HG03045 (cell line): ENCODE measurements at regions not wholly inside any gene's neighbourhood (a gene's known extent, or its start where the extent isn't known, plus 50 kb on each side); places are given as distances from the start of the nearest gene placed in this dataset.

Experiments used
- ATAC-seq: cut with Tn5 transposase; IDR thresholded peaks from one replicate; pipeline ENCODE4 v1.9.1; 2021; ENCODE audit warnings: mild to moderate bottlenecking, moderate library complexity; ENCODE audit not compliant: unreplicated experiment

DNA sequence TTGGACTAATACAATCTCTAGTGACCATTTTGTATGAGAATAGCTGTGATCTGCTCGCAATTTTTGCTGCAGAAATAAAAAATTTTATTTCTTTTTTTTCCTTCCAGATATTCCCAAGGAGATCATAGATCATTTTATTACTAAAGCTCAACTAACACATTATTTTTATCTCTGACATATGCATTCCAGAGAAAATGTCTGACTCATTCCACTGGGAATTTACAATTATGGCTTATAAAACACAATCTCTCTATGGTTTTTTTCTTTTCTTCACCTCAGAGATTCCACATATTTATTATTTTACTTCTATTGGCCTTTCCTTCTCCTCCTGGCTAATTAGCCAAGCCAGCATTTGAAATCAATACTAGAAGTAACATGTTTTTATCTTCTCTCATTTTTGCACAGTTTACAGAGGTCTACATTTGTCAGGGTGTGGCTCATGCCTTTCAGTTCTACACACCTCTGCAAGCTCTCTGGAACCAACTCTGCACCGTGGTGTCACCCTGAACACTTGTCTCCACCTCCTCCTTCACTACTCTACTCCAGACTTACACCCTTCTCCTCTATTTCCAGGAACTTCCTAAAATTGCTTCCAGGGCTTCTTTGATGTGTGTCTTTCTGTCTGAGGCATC lies 59.8 kb upstream of the GPM6A start:
- no peak for ATAC-seq

DNA sequence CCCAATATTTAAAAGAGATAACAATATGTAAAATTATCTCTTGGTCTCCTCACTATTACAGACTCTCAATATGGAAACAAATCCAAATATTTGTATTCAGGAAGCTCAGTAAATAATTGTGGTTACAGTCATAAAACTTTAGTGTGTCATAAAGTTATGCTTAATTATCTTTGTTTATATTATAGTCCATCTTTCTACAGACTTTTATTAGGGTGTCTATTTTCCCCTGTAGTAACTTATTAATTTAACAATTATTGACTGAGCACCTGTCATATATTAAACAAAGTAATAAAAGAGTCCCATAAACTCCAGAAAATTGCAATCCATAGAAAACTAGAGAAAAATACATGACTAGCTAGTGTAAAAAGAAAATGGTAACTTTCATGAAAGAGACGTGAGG lies 61.6 kb upstream of the GPM6A start:
- no peak for ATAC-seq

DNA sequence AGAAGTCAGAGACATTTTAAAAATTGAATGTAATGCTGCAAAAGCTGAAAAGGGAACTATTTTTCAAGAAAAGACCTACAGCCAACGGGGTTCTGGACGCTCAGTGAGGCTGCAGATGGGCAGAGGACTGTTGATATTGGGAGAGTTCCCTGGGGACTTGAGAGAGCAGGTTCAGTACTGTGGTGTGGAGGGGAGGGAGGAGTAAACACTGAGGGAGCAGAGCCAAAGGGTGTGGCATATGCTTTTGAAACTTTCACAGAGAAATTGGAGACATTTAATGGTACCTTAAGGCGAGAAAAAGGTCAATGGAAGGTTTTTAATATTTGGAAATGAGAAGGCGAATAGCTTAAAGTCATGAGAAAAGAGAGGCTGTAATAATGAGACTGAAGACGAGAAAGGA lies 62.2 kb upstream of the GPM6A start:
- no peak for ATAC-seq

DNA sequence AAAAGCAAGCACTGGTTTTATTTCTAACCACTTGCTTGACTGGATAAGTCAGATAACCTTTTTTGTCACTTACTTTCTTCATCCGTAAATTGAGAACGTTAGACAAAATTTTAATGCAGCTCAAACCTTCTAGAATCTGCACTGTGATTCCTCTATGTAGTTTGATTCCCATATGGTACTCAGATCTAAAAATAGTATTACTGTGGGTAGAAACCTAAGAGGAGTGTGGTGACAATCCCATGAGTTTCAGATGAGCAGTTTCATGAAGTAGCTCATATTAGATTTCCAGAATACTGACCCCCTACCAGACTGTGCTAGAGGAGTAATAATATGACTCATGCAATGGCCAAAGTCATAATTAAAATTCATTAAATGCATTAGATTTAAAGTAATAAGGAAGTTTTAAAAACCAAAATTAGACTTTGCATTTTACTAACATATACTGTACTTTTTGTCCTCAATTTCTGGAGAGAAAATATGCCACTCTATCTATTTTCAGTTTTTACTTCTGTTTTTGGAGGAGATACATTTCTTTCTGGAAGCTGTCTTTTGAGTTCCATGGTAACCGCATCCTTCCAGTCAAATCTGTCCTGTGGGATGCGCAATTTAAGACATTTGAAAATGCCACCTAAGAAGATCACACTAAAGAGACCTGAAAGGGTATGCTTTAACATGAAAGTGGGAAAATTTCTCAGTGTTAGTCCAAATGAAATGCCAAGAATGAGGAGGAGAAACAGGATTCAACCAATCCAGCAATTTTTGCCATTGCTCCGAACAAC lies 64.1 kb upstream of the GPM6A start:
- ATAC-seq = no peak

DNA sequence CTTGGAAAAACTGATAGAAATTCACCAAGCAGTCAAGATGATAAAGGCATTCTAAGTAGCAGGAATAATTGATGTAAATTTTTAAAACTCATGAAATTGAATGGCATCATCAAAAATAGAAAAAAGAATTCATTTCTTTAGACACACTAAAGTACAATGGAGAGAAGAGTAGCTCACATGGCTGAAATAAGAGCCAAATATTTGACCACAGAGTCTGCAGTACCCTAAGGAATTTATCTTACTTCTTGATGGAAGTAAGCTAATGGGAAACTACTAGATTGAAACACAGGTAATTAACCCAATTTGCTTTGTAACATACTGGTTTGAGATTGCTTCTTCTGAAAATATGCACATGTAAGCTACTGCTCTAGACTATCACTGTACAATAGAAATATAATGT lies 70.8 kb upstream of the GPM6A start:
- no peak for ATAC-seq

DNA sequence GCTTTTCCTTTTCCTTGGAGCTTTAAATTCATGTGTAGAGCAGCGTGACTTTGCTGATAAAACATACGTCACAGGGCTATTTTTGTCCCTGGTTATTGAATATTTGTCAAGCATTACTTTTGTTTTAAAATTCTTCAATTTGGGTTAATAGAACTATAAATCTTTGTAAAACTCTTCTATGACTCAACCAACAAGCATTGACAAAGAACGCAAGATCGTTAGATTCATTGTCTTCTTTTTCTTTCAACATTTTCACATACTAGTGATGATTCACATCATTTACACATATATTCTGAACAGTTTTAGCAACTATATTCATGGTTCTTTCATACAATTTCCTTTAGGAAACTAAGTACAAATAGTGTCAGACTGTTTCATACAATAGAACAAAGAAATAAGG lies 72.0 kb upstream of the GPM6A start:
- no peak for ATAC-seq

DNA sequence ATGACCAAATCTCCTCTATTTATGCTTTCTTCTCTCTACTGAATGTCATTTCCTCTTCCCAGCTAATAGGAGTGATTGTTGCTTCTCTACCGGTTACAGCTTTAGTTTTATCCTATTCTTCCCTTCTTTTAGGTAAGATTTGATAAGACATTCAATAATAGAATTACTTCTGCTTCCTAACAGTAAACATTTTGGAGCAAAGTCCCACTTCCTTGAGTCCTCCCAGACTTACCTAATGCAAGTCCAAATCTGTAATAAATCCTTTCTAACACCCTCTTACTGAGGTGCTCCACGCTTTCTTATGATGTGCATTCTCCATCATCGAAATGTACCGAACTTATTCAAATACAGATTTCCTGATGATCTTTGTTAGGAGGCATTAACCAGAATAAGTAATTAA lies 79.2 kb upstream of the GPM6A start:
- no peak for ATAC-seq

DNA sequence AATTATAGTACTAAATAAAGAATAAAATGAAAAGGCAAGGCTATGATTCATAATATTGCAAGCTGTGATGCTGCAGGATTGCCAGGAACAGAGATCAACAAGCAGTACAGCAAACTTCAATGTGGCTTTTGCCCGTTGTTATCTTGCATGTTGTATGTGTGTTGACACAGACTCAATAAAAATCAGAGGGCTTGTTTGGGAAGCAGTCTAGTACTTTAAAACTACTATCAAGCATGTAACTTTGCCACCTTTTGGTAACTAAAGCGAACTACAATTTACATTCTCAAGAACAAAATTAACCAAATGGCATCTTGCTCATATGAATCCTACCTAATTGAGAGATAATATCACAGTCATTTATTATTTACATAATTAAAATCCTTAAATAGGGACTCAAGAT lies 79.8 kb upstream of the GPM6A start:
- ATAC-seq = no peak

DNA sequence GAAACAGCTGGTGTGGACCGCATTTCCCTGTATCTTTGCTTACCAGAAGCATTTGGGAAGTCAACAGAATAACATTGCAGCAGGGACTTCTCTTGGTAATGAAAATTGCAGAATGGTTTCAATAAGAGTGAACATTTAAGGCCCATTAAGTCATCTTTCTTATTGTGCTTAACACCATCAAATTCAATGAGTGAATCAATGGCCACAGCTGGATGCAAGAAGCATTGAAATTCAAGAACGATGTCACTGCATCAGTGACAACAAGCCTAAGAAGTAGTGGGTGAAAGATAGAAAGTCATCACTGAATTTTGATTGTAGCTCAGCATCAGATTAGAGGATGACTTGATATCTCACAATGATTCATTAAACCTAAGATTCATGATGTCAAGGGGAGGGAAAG lies 93.9 kb upstream of the GPM6A start:
- ATAC-seq = no peak

DNA sequence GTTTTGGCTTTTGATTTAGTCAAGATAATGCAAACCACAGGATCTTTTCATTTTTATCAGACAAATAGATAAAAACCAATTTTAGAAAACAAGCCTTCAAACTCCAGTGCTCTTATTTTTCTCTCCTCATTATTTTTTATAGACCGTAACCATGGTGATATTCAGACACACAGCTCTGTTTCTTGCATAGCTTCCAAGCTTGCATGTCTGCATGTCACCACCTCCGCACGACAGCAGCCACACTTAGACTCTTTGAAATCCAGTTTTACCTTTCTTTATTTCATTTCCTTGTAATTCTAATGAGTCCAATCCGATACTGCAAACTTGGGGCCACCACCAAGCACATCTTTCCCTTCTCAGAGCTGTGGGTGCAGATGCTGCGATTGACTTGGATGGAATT lies 94.3 kb upstream of the GPM6A start:
- ATAC-seq = no peak

DNA sequence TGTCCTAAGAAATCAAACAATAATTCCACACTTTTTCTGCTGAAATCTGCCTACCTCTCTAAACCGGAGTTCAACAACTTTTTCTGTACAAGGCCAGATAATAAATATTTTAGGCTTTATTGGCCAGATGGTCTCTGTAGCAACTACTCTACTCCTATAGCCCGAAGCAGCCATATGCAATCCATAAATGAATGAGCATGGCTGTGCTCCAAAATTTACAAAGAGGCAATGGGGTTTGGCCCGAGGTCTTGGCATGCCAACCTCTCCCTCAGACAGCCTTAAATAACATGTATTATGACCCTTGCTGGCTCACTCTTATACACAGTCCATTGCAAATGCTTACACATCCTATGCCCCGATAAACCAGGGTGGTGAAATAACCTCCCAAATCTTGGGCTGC lies 98.6 kb upstream of the GPM6A start:
- ATAC-seq = no peak

DNA sequence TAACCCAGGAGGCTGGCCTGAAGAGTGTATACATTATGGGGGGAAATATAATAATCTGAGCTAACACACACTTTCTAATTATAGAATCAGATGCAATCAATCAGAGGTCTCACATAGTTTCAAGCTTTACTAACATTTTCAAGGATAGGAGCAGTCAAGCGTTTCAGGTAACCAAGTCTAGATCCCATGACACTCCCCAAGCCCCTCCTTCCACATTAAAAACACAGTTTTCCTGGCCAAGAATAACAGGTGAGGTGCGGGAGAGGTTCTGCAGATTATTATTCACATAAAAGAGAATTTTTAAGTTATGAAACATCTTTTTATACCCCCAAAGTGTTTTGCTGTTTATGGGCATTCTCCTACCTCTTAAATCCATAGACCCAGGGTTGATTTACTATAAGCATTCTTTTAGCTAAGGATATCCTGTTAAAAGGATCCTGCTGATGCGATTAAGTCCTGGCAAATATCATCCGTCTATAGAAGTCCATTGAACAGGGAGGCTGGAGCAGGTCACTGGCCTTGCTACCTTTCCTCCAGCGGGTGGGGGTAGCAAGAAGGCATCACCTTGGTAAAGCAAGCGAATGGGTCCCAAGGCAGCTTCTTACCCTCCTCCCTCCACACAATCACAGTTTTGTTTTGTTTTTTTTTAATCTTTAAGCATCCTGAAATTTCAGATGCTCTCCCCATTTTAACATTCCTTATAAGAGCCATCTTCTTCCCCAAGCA lies 104.7 kb upstream of the GPM6A start:
- ATAC-seq = no peak

DNA sequence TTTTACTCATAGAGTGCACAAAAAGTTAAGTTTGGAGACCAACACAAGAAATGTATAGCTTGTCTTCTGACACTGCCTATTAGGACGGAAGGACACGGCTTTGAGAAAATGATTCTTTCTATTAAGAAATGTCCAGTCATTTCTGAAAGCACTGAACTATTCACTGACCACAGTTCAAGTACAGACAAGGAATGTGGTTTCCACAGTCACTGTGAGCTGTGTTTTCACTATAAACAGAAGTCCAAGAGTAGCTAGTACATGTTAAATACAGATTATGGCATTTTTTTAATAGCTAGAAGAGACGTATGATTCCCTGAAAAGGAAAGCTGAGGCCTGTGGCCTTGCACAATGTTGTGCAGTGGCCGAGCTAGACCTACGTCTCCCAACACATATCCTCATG lies 115.1 kb upstream of the GPM6A start:
- no peak for ATAC-seq

DNA sequence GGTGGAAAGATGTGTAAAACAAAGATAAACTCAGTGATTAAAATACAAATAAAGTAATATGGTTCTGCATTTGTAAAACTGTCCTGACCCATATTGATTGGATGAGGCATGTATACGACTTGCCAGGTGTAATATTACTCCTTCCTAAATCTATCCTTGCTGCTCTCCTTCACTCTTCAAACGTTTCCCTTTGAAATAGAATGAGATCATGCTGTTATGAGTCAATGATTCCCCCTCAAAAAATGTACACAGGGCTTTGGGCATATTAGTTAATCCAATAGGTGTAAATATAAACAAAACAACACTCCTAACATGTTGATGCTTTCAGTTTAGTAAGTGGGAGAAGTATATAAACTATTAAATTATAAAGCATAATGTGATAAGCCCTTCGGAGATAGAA lies 117.4 kb upstream of the GPM6A start:
- ATAC-seq = no peak

DNA sequence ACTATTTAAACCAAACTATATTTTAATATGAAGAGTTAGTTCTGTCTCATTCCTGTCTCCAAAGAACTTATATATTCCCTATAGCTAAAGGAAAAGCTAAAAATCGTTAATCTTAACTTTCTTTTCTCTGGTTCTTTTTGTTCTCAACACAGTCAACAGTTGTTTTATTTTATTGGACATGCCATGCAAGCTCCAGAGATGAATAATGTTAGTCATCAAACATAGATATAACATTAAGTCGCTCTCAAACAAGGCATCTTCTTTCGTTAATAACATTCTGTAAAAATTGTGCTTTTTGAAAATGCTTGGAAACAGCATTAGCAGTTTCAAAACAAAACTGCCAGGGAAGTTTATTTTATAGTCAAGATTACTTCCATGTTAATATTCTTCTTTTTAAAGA lies 117.9 kb upstream of the GPM6A start:
- ATAC-seq = no peak

DNA sequence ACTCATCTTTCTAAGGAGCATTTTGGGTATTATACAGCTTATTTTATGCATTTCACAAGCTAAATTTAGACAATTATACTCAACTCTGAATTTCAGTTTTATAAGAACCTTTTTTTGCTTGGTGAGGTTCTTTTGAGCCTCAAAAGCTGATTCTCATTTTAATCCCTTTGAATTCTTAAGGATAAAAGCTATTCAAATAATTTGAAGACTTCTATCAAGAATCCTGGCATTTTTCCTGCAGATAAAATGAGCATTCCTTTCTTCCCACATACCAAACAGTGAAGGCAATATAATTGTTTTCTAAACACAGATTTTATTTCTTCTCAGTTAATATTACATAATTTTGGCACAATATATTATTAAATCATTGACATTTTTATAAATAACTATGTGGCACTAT lies 118.4 kb upstream of the GPM6A start:
- no peak for ATAC-seq

DNA sequence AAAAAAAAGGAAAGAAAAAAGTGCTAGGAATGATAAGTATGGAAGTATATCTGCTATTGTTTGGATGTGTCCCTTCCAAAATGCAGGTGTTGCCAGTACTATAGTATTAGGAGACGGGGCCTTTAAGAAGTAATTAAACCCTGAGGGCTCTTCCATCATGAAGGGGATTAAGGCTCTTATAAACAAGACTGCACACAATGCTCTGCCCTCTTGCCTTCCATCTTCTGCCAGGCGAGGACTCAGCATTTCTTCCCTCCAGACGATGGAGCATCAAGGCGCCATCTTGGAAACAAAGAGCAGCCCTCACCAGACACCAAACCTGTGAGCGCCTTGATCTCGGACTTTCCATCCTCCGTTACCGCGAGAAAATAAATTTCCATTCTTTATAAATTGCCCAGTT lies 120.1 kb upstream of the GPM6A start:
- no peak for ATAC-seq

DNA sequence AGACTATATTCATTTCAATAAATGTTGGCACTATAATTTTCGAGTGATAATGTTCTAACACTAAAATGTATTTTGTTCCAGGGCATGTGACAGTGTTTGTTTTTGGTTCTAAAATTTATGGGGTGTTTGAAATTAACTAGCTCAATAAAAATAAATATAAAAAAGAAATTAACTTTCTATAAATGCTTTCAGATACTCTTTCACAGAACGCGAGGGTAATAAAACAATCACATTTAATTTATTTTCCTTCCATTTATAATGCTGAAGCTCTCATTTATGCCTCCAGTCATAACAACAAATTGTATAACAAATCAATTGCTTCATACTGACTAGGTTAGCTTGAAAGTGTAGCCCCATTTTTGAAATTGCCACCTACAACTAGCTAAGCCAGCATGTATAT lies 122.4 kb upstream of the GPM6A start:
- ATAC-seq = no peak

DNA sequence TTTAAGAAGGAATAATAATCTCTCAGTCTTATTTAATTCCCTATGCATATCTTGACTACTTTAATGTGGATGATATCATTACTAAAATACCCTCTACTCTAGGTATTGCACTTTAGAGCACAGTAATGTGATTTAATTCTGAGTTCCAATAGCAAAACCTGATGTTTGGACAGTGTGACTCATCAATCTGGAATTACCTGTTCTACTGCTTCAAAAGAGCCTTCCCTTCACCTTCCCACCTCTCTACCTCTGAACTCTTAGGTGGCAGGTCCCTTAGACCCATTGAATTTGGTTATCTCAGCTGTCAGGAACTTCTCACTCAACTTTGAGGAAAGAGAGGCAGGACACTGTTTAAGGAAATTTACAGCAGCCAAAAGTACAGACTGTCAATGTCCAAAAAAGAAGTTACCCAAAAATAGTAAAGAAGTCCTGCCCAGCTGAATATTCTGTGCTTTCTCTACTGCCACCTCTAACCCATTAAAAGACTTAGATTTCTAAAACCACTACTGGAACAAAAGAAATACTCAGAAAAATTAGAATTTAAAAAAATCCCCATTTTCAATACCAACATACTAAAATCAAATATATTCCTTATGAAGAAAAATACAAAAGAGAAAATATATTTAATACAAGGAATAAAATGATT lies 123.1 kb upstream of the GPM6A start:
- no peak for ATAC-seq

DNA sequence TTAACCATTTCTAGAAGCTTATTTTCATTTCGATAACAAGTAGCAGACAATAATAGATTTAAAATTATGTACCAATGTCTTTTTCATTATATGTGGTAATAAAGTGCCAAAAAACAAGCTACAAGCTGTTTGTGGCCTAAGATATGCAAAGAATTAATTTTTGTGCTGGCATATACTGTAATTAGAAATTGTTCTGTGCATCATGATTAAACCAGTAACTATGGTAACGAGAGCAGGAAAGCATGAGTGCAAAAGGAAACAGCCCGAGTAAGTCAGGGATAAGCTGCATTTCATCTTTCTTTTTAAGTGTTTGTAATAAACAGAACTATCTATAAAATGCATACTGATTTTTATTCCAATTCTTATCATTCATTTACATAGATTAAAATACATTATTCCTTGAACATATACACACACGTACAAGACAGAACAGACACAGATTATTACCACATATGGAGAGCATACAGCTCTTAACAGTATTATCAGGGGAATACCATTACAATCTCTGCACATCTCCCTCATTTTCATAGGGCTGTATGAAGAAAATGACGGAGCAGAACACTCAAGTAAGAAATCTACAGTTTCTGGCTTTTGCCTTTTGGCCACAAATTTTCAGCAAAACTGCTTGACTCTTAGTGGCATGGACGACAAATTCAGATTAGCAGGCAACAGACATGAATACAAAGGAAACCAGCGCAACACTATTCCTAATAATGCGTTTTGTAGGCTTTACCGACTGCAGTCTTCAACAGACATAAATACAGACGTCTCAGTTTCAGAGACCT lies 121.3 kb upstream of the WDR17 start:
- no peak for ATAC-seq
